Vagina (tissue), 2 donors: ENCODE measurements at regions not wholly inside any gene's neighbourhood (a gene's known extent, or its start where the extent isn't known, plus 50 kb on each side); places are given as distances from the start of the nearest gene placed in this dataset.

Experiments
- CTCF ChIP-seq, 3 experiments: fragments of 450-650 bp in 2 of 3; fragments of 200-600 bp in 1 of 3; sonication (generic) in 1 of 3; IDR thresholded peaks; one replicate each; pipeline ENCODE4 v1.5.1; 2017 to 2019; ENCODE audit warnings: antibody characterized with exemption in 3 of 3, mild to moderate bottlenecking in 2 of 3, moderate library complexity in 2 of 3
- POLR2A ChIP-seq, 2 donors: fragments of 450-650 bp; IDR thresholded peaks; one replicate each; pipeline ENCODE4 v1.6.1; 2017; ENCODE audit warnings: antibody characterized with exemption in 2 of 2, mild to moderate bottlenecking in 2 of 2, moderate library complexity in 2 of 2
- POLR2AphosphoS5 ChIP-seq, 2 donors: sonication (generic); formaldehyde crosslinking; IDR thresholded peaks; one replicate each; pipeline ENCODE4 v1.9.0; 2017; ENCODE audit warnings: antibody characterized with exemption in 2 of 2, mild to moderate bottlenecking in 2 of 2, low read depth in 1 of 2; ENCODE audit not compliant: insufficient read depth in 1 of 2

GRCh38 chr5:104731331-104731730 lies 1168.7 kb upstream of the NUDT12 start:
- TF ChIP-seq POLR2A (IDR thresholded peaks at IDR 0.05) (no peak), POLR2AphosphoS5 (IDR thresholded peaks at IDR 0.05; ENCODE audit: insufficient read depth in 1 of 2, low read depth in 1 of 2) (no peak), CTCF (IDR thresholded peaks at IDR 0.05) (no peak)
